ENCODE measurements at regions not wholly inside any gene's neighbourhood (a gene's known extent, or its start where the extent isn't known, plus 50 kb on each side); places are given as distances from the start of the nearest gene placed in this dataset.

- H3K27ac ChIP-seq (ENCODE audit: control insufficient read depth, insufficient read depth), result no peak overlapping the region
- no peaks in the 10 kb centered on the region for H3K27me3 ChIP-seq (replicated peaks in 1 of 2; ENCODE audit: control insufficient read depth in 2 of 2, insufficient read depth in 2 of 2, low read length in 1 of 2)
- no peaks in the 10 kb centered on the region; the same call in 2 of the 3 replicates for H3K9me3 ChIP-seq (replicated peaks; ENCODE audit: control insufficient read depth, insufficient read depth, low read length)
- BruUV-seq (replicated peaks), result no TSS peak
- H3K4me2 ChIP-seq (ENCODE audit: control insufficient read depth, insufficient read depth), result no peak overlapping the region
- no peak overlapping the region for H3K4me3 ChIP-seq
- DNase-seq (ENCODE audit: low read depth, low spot score) (no peak), FAIRE-seq (no peak), ATAC-seq (no peak)
- WGBS (ENCODE audit: insufficient coverage, insufficient replicate concordance, low lambda C conversion rate, missing lambda C conversion rate), result 94% methylated on average over 8 of the region's 8 CpGs
- ChIA-PET SMC1A (ENCODE audit: uncharacterized antibody, unreplicated experiment) (interaction anchor here (1.4 kb wide), 1 partner anchor 29 kb away, joined by 3 read pairs; no protein-coding TSS in a partner anchor), POLR2A (no interaction called here), CTCF (no interaction called here), RAD21 (ENCODE audit: unreplicated experiment) (no interaction called here)
- intact Hi-C loops (cut with micrococcal nuclease; ENCODE audit: unreplicated experiment) (no loop called here), in situ Hi-C loops (cut with MboI) (no loop called here)
- no peaks in the 10 kb centered on the region for H3K79me2 ChIP-seq (ENCODE audit: control insufficient read depth, insufficient read depth, low read length)
- no peaks in the 10 kb centered on the region for H4K20me1 ChIP-seq (ENCODE audit: control insufficient read depth, insufficient read depth)
- no peak overlapping the region for H2AFZ ChIP-seq (ENCODE audit: control insufficient read depth, low read depth, low read length)
- peaks cover 0 to 4% of the 10 kb centered on the region in 2 experiments; a peak in 3 of 4 replicates for H3K36me3 ChIP-seq (ENCODE audit: control insufficient read depth in 2 of 2, insufficient read depth in 2 of 2, low read length in 1 of 2)
- H3K9ac ChIP-seq (ENCODE audit: control insufficient read depth, insufficient read depth, low read length), result no peak overlapping the region
- H3K4me1 ChIP-seq (ENCODE audit: control insufficient read depth, insufficient read depth, low read length), result no peaks in the 10 kb centered on the region; the same call in 1 of the 2 replicates
- TF ChIP-seq CHD2 (IDR thresholded peaks at IDR 0.05; ENCODE audit: borderline replicate concordance, low read depth, low read length) (no peak), ZNF592 (IDR thresholded peaks at IDR 0.05) (no peak), NRF1 (conservative IDR thresholded peaks at IDR 0.05; ENCODE audit: low read depth, low read length) (no peak), BHLHE40 (IDR thresholded peaks at IDR 0.05; ENCODE audit: borderline replicate concordance in 1 of 2, low read depth in 2 of 2, low read length in 1 of 2) (no peak), ZBTB4 (CRISPR knock-in tag; IDR thresholded peaks at IDR 0.05) (no peak), ZBTB11 (CRISPR knock-in tag; IDR thresholded peaks at IDR 0.05) (no peak), POU2F2 (IDR thresholded peaks at IDR 0.05; ENCODE audit: borderline replicate concordance, low read depth, low read length) (no peak)
Measured at GRCh38 chr10:49457686-49458085, 61.8 kb upstream of the DRGX start.

All from GM12878 (cell line).